Spleen (tissue), 11 donors: ENCODE measurements at regions not wholly inside any gene's neighbourhood (a gene's known extent, or its start where the extent isn't known, plus 50 kb on each side); places are given as distances from the start of the nearest gene placed in this dataset.

ENCODE experiments used
- DNase-seq: peaks from one replicate; pipeline ENCODE4 v3.0.0-alpha.2; 2020
- H3K27ac ChIP-seq, 8 donors: fragments of 200-600 bp; sonication (generic) in 7 of 8; 1 replicate in 4 of 8; 2 replicates in 4 of 8; pipeline versions ENCODE4 v1.5.0 to v1.8.0; 2016 to 2021; ENCODE audit warnings: inconsistent platforms in 4 of 8, mild to moderate bottlenecking in 4 of 8, moderate library complexity in 1 of 8
- H3K27me3 ChIP-seq, 7 donors: fragments of 200-600 bp; sonication (generic) in 6 of 7; replicated peaks in 1 of 7; 1 replicate in 4 of 7; 2 replicates in 3 of 7; pipeline versions ENCODE4 v1.5.0 to v1.8.0; 2016 to 2021; ENCODE audit warnings: inconsistent platforms in 3 of 7, mild to moderate bottlenecking in 1 of 7
- H3K36me3 ChIP-seq, 6 donors: fragments of 200-600 bp; sonication (generic) in 5 of 6; 1 replicate in 4 of 6; 2 replicates in 2 of 6; pipeline versions ENCODE4 v1.5.0 to v1.8.0; 2016 to 2021; ENCODE audit warnings: inconsistent platforms in 2 of 6
- H3K4me1 ChIP-seq, 6 donors: fragments of 200-600 bp; sonication (generic) in 5 of 6; 1 replicate in 3 of 6; 2 replicates in 3 of 6; pipeline versions ENCODE4 v1.5.0 to v1.8.0; 2016 to 2021; ENCODE audit warnings: inconsistent platforms in 3 of 6
- H3K4me3 ChIP-seq, 8 donors: fragments of 200-600 bp; sonication (generic) in 7 of 8; 1 replicate in 4 of 8; 2 replicates in 4 of 8; pipeline versions ENCODE4 v1.5.0 to v1.8.0; 2016 to 2021; ENCODE audit warnings: inconsistent platforms in 4 of 8, mild to moderate bottlenecking in 4 of 8, moderate library complexity in 2 of 8
- H3K9me3 ChIP-seq, 8 donors: fragments of 200-600 bp; sonication (generic) in 7 of 8; 1 replicate in 4 of 8; 2 replicates in 4 of 8; pipeline versions ENCODE4 v1.5.0 to v1.8.0; 2016 to 2021; ENCODE audit warnings: inconsistent platforms in 4 of 8
- CTCF ChIP-seq, 11 experiments: fragments of 200-600 bp in 7 of 11; fragments of 450-650 bp in 4 of 11; sonication (generic) in 4 of 11; IDR thresholded peaks in 8 of 11; conservative IDR thresholded peaks in 3 of 11; 1 replicate in 7 of 11; 2 replicates in 4 of 11; pipeline versions ENCODE4 v1.4.0 to v1.8.0; 2016 to 2021; ENCODE audit warnings: antibody characterized with exemption in 11 of 11, inconsistent platforms in 4 of 11, mild to moderate bottlenecking in 1 of 11
- POLR2A ChIP-seq, 3 donors: fragments of 450-650 bp; IDR thresholded peaks; one replicate each; pipeline ENCODE4 v1.5.1; 2017; ENCODE audit warnings: antibody characterized with exemption in 3 of 3, mild to moderate bottlenecking in 1 of 3
- POLR2AphosphoS5 ChIP-seq, 3 donors: sonication (generic); formaldehyde crosslinking; IDR thresholded peaks; one replicate each; pipeline ENCODE4 v1.5.1; 2017; ENCODE audit warnings: antibody characterized with exemption in 3 of 3
- WGBS, 5 donors: extraction: QIAGEN DNeasy Blood & Tissue Kit in 3 of 5; methylation state at CpG; one replicate each; pipeline versions ENCODE4 v1.1.5 to v1.1.7; 2013 to 2018; 5-methylcytosine and 5-hydroxymethylcytosine counted together
- intact Hi-C: fragments of 100-400 bp; cut with DNase I; formaldehyde crosslinking; loops from one replicate; pipeline ENCODE4 v1.15.0; 2023; ENCODE audit warnings: low total_unique reads
- donor health status: healthy with polysubstance abuse.
- donor health status: DM: no; HTN: no; CAD: no; lungs with moderate emphysema.
- donor health status: DM: no; HTN: no; CAD: no.
- donor health status: Bipolar disorder and iron deficiency.
- donor health status: healthy.
- donor health status: DM: no; HTN: no; CAD: no.
- donor health status: DM: yes; HTN: yes; CAD: no.

GRCh38 chr11:11020219-11020726, 162.4 kb upstream of the ZBED5 start:
- no peak for DNase-seq
- Histone ChIP-seq H3K4me1 (peaks cover 0 to 7% (median 0%) of the 10 kb centered on the region in 6 donors), H3K9me3 (no peaks in the 10 kb centered on the region), H3K36me3 (no peaks in the 10 kb centered on the region), H3K4me3 (no peak overlapping the region), H3K27me3 (no peaks in the 10 kb centered on the region), H3K27ac (no peak overlapping the region)
- TF ChIP-seq POLR2AphosphoS5 (IDR thresholded peaks at IDR 0.05) (no peak), CTCF (IDR thresholded peaks at IDR 0.05 in 8 of 11, conservative IDR thresholded peaks at IDR 0.05 in 3 of 11) (no peak)
- WGBS, 5 donors, result 87 to 93% (median 92%) methylated on average over 12 of the region's 12 CpGs
- intact Hi-C loops, result loop anchor here (5.0 kb wide), 2 partner anchors 88 to 228 kb away; no protein-coding TSS in a partner anchor

- Histone ChIP-seq H3K36me3 (no peaks in the 10 kb centered on the region), H3K27me3 (no peaks in the 10 kb centered on the region), H3K27ac (no peak overlapping the region), H3K4me3 (no peak overlapping the region), H3K9me3 (no peaks in the 10 kb centered on the region), H3K4me1 (peaks cover 0 to 3% (median 0%) of the 10 kb centered on the region in 6 donors)
- intact Hi-C loops, result no loop called here
- TF ChIP-seq CTCF (IDR thresholded peaks at IDR 0.05 in 8 of 11, conservative IDR thresholded peaks at IDR 0.05 in 3 of 11), result no peak
- TF ChIP-seq POLR2A (IDR thresholded peaks at IDR 0.05), result no peak
- TF ChIP-seq POLR2AphosphoS5 (IDR thresholded peaks at IDR 0.05), result no peak
- no peak for DNase-seq
These were observed 159.1 kb upstream of the ZBED5 start for GRCh38 chr11:11016943-11017342.

GRCh38 chr11:11016068-11016467, 158.2 kb upstream of the ZBED5 start:
- H3K36me3 ChIP-seq, result no peaks in the 10 kb centered on the region
- intact Hi-C loops, result no loop called here
- DNase-seq, result no peak
- H3K4me1 ChIP-seq, result peaks cover 0 to 8% (median 0%) of the 10 kb centered on the region in 6 donors
- H3K27ac ChIP-seq, result no peak overlapping the region
- no peaks in the 10 kb centered on the region for H3K9me3 ChIP-seq
- H3K4me3 ChIP-seq, result no peak overlapping the region
- peaks cover 0 to 4% (median 0%) of the 10 kb centered on the region in 7 donors for H3K27me3 ChIP-seq
- WGBS, 5 donors, result 78 to 97% (median 86%) methylated on average over 2 of the region's 2 CpGs
- no peak for TF ChIP-seq CTCF (IDR thresholded peaks at IDR 0.05 in 8 of 11, conservative IDR thresholded peaks at IDR 0.05 in 3 of 11)
- TF ChIP-seq POLR2A (IDR thresholded peaks at IDR 0.05), result no peak
- TF ChIP-seq POLR2AphosphoS5 (IDR thresholded peaks at IDR 0.05), result no peak

- no peaks in the 10 kb centered on the region for H3K9me3 ChIP-seq
- intact Hi-C loops, result no loop called here
- DNase-seq, result no peak
- WGBS, 5 donors, result 74 to 86% (median 83%) methylated on average over 5 of the region's 5 CpGs
- H3K4me1 ChIP-seq, result peaks cover 0 to 18% (median 2%) of the 10 kb centered on the region in 6 donors
- TF ChIP-seq POLR2A (IDR thresholded peaks at IDR 0.05) (no peak), POLR2AphosphoS5 (IDR thresholded peaks at IDR 0.05) (no peak), CTCF (IDR thresholded peaks at IDR 0.05 in 8 of 11, conservative IDR thresholded peaks at IDR 0.05 in 3 of 11) (no peak)
- no peak overlapping the region for H3K27ac ChIP-seq
- H3K27me3 ChIP-seq, result peaks cover 0 to 34% (median 5%) of the 10 kb centered on the region in 7 donors
- no peaks in the 10 kb centered on the region for H3K36me3 ChIP-seq
- no peak overlapping the region for H3K4me3 ChIP-seq
These were observed 153.8 kb upstream of the ZBED5 start for GRCh38 chr11:11011617-11012016.
